Tibial artery (tissue), 4 donors: ENCODE measurements at regions not wholly inside any gene's neighbourhood (a gene's known extent, or its start where the extent isn't known, plus 50 kb on each side); places are given as distances from the start of the nearest gene placed in this dataset.

Experiments used
- DNase-seq, 2 donors: peaks; one replicate each; pipeline ENCODE4 v3.0.0-alpha.2; 2019
- H3K27ac ChIP-seq, 2 donors: fragments of 200-600 bp; sonication (generic) in 1 of 2; 1 replicate in 1 of 2; 2 replicates in 1 of 2; pipeline ENCODE4 v1.5.1; 2018 to 2019; ENCODE audit warnings: mild to moderate bottlenecking in 1 of 2
- H3K27me3 ChIP-seq, 2 donors: fragments of 200-600 bp; sonication (generic) in 1 of 2; one replicate each; pipeline versions ENCODE4 v1.5.1 to v1.6.0; 2016 to 2019
- H3K36me3 ChIP-seq, 3 donors: fragments of 200-600 bp; sonication (generic) in 2 of 3; one replicate each; pipeline ENCODE4 v1.5.1; 2016 to 2019; ENCODE audit warnings: mild to moderate bottlenecking in 2 of 3
- H3K4me1 ChIP-seq, 4 donors: fragments of 200-600 bp; sonication (generic) in 2 of 4; 1 replicate in 3 of 4; 2 replicates in 1 of 4; pipeline ENCODE4 v1.5.1; 2016 to 2019
- H3K4me3 ChIP-seq, 2 donors: fragments of 200-600 bp; sonication (generic) in 1 of 2; 1 replicate in 1 of 2; 2 replicates in 1 of 2; pipeline ENCODE4 v1.5.1; 2018 to 2019; ENCODE audit warnings: mild to moderate bottlenecking in 2 of 2
- H3K9me3 ChIP-seq, 3 donors: fragments of 200-600 bp; sonication (generic) in 1 of 3; one replicate each; pipeline ENCODE4 v1.5.1; 2016 to 2019
- CTCF ChIP-seq, 2 experiments: fragments of 200-600 bp in 1 of 2; fragments of 450-650 bp in 1 of 2; IDR thresholded peaks; one replicate each; pipeline ENCODE4 v1.5.1; 2017 to 2019; ENCODE audit warnings: antibody characterized with exemption in 2 of 2, mild to moderate bottlenecking in 1 of 2, moderate library complexity in 1 of 2
- intact Hi-C: fragments of 100-400 bp; cut with DNase I; formaldehyde crosslinking; loops from one replicate; pipeline ENCODE4 v1.15.0; 2023; ENCODE audit warnings: low total_unique reads

GRCh38 chr14:83556065-83556464 is 1973.9 kb upstream of the FLRT2 start:
- no peaks in the 10 kb centered on the region for H3K27me3 ChIP-seq
- H3K4me1 ChIP-seq: no peaks in the 10 kb centered on the region
- no peak for TF ChIP-seq CTCF (IDR thresholded peaks at IDR 0.05)
- no peak for DNase-seq
- H3K9me3 ChIP-seq: no peaks in the 10 kb centered on the region
- intact Hi-C loops: no loop called here
- no peak overlapping the region for H3K27ac ChIP-seq
- H3K4me3 ChIP-seq: no peak overlapping the region
- H3K36me3 ChIP-seq: no peaks in the 10 kb centered on the region

GRCh38 chr14:83556746-83557453 is 1973.0 kb upstream of the FLRT2 start:
- Histone ChIP-seq H3K27me3 (no peaks in the 10 kb centered on the region), H3K4me1 (no peaks in the 10 kb centered on the region), H3K27ac (no peak overlapping the region), H3K9me3 (no peaks in the 10 kb centered on the region), H3K4me3 (no peak overlapping the region), H3K36me3 (no peaks in the 10 kb centered on the region)
- intact Hi-C loops: no loop called here
- no peak for TF ChIP-seq CTCF (IDR thresholded peaks at IDR 0.05)
- DNase-seq: no peak

GRCh38 chr14:83558946-83559345 is 1971.0 kb upstream of the FLRT2 start:
- no peak overlapping the region for H3K4me3 ChIP-seq
- no peaks in the 10 kb centered on the region for H3K9me3 ChIP-seq
- H3K4me1 ChIP-seq: no peaks in the 10 kb centered on the region
- H3K36me3 ChIP-seq: no peaks in the 10 kb centered on the region
- H3K27me3 ChIP-seq: no peaks in the 10 kb centered on the region
- no peak for DNase-seq
- TF ChIP-seq CTCF (IDR thresholded peaks at IDR 0.05): no peak
- intact Hi-C loops: no loop called here
- no peak overlapping the region for H3K27ac ChIP-seq

GRCh38 chr14:83559721-83560120 is 1970.2 kb upstream of the FLRT2 start:
- no peak for DNase-seq
- no peak for TF ChIP-seq CTCF (IDR thresholded peaks at IDR 0.05)
- intact Hi-C loops: no loop called here
- no peaks in the 10 kb centered on the region for H3K27me3 ChIP-seq
- no peaks in the 10 kb centered on the region for H3K9me3 ChIP-seq
- no peak overlapping the region for H3K27ac ChIP-seq
- H3K4me3 ChIP-seq: no peak overlapping the region
- H3K4me1 ChIP-seq: no peaks in the 10 kb centered on the region
- H3K36me3 ChIP-seq: no peaks in the 10 kb centered on the region

- Histone ChIP-seq H3K36me3 (no peaks in the 10 kb centered on the region), H3K4me3 (no peak overlapping the region), H3K27me3 (no peaks in the 10 kb centered on the region), H3K4me1 (no peaks in the 10 kb centered on the region), H3K27ac (no peak overlapping the region), H3K9me3 (no peaks in the 10 kb centered on the region)
- TF ChIP-seq CTCF (IDR thresholded peaks at IDR 0.05): no peak
- intact Hi-C loops: no loop called here
- DNase-seq: no peak
These were observed 1968.7 kb upstream of the FLRT2 start for GRCh38 chr14:83561261-83561660.

GRCh38 chr14:83566567-83566966 is 1963.4 kb upstream of the FLRT2 start:
- TF ChIP-seq CTCF (IDR thresholded peaks at IDR 0.05): no peak
- Histone ChIP-seq H3K36me3 (no peaks in the 10 kb centered on the region), H3K27me3 (no peaks in the 10 kb centered on the region), H3K4me1 (no peaks in the 10 kb centered on the region), H3K4me3 (no peak overlapping the region), H3K27ac (no peak overlapping the region), H3K9me3 (no peaks in the 10 kb centered on the region)
- no peak for DNase-seq
- intact Hi-C loops: no loop called here
